HG02571 (cell line): ENCODE measurements at regions not wholly inside any gene's neighbourhood (a gene's known extent, or its start where the extent isn't known, plus 50 kb on each side); places are given as distances from the start of the nearest gene placed in this dataset.
"Not testable (repeated sequence)": the region's sequence is repeated elsewhere in the genome, so short reads cannot be mapped to it uniquely, and the experiment has no call there.

ENCODE experiments used
- ATAC-seq: cut with Tn5 transposase; IDR thresholded peaks from one replicate; pipeline ENCODE4 v1.9.1; 2021; ENCODE audit warnings: mild to moderate bottlenecking, moderate library complexity; ENCODE audit not compliant: unreplicated experiment

- ATAC-seq, result no peak
Observed at GRCh38 chr12:67758521-67758920, 110.0 kb downstream of the DYRK2 start.

- ATAC-seq, result no peak
Observed at GRCh38 chr12:67759829-67760228, 111.3 kb downstream of the DYRK2 start.

- ATAC-seq, result no peak
Observed at GRCh38 chr12:67760586-67761275, 112.2 kb downstream of the DYRK2 start.

GRCh38 chr12:67761566-67761965 is 113.0 kb downstream of the DYRK2 start:
- ATAC-seq, result no peak

- no peak for ATAC-seq
Observed at GRCh38 chr12:67764055-67764454, 115.5 kb downstream of the DYRK2 start.

- ATAC-seq, result no peak
Observed at GRCh38 chr12:67764946-67765619, 116.5 kb downstream of the DYRK2 start.

- ATAC-seq, result no peak
Observed at GRCh38 chr12:67765776-67766766, 117.5 kb downstream of the DYRK2 start.

- ATAC-seq, result no peak
Observed at GRCh38 chr12:67772267-67773169, 124.0 kb downstream of the DYRK2 start.

GRCh38 chr12:67773896-67774295 is 125.4 kb downstream of the DYRK2 start:
- ATAC-seq, result no peak

GRCh38 chr12:67774983-67775587 is 126.5 kb downstream of the DYRK2 start:
- ATAC-seq, result no peak

GRCh38 chr12:67780580-67781084 is 132.1 kb downstream of the DYRK2 start:
- no peak for ATAC-seq

GRCh38 chr12:67782573-67782972 is 134.0 kb downstream of the DYRK2 start:
- ATAC-seq, result no peak

GRCh38 chr12:67783393-67783792 is 134.8 kb downstream of the DYRK2 start:
- ATAC-seq, result no peak

GRCh38 chr12:67784831-67785230 is 136.3 kb downstream of the DYRK2 start:
- ATAC-seq, result no peak

- no peak for ATAC-seq
Observed at GRCh38 chr12:67786086-67786485, 137.5 kb downstream of the DYRK2 start.

- no peak for ATAC-seq
Observed at GRCh38 chr12:67788118-67788517, 139.6 kb downstream of the DYRK2 start.

- ATAC-seq, result no peak
Observed at GRCh38 chr12:67789266-67789665, 140.7 kb downstream of the DYRK2 start.

GRCh38 chr12:67790660-67791059 is 142.1 kb downstream of the DYRK2 start:
- no peak for ATAC-seq

- ATAC-seq, result not testable (repeated sequence)
Observed at GRCh38 chr12:67791362-67791761, 142.8 kb downstream of the DYRK2 start.

GRCh38 chr12:67792185-67792584 is 143.6 kb downstream of the DYRK2 start:
- no peak for ATAC-seq
